CD14-positive monocyte (primary cell): ENCODE measurements at regions not wholly inside any gene's neighbourhood (a gene's known extent, or its start where the extent isn't known, plus 50 kb on each side); places are given as distances from the start of the nearest gene placed in this dataset.

ENCODE experiments used
- DNase-seq, 3 donors: peaks; one replicate each; pipeline ENCODE4 v3.0.0-alpha.2; 2011 to 2022
- H2AFZ ChIP-seq: 2 replicates; pipeline ENCODE4 v1.6.0; 2012; ENCODE audit warnings: mild to moderate bottlenecking, low read depth, low read length, inconsistent platforms; ENCODE audit not compliant: insufficient read depth, poor library complexity, severe bottlenecking
- H3K27ac ChIP-seq, 2 donors: 1 replicate in 1 of 2; 2 replicates in 1 of 2; pipeline ENCODE4 v1.5.1; 2012 to 2013; ENCODE audit warnings: low read length in 2 of 2, control low read depth in 1 of 2, inconsistent platforms in 1 of 2, low read depth in 1 of 2, mild to moderate bottlenecking in 1 of 2
- H3K27me3 ChIP-seq, 2 donors: one replicate each; pipeline versions ENCODE4 v1.6.0 to v1.6.1; 2011 to 2013; ENCODE audit warnings: low read length in 2 of 2; ENCODE audit not compliant: control insufficient read depth in 2 of 2, insufficient read depth in 2 of 2
- H3K36me3 ChIP-seq, 2 donors: replicated peaks in 1 of 2; 1 replicate in 1 of 2; 2 replicates in 1 of 2; pipeline versions ENCODE4 v1.5.1 to v1.6.1; 2012 to 2013; ENCODE audit warnings: low read length in 2 of 2, control low read depth in 1 of 2, inconsistent platforms in 1 of 2, mild to moderate bottlenecking in 1 of 2; ENCODE audit not compliant: insufficient read depth in 2 of 2, control insufficient read depth in 1 of 2
- H3K4me1 ChIP-seq, 2 donors: 1 replicate in 1 of 2; 2 replicates in 1 of 2; pipeline versions ENCODE4 v1.5.1 to v1.6.1; 2012 to 2013; ENCODE audit warnings: low read length in 2 of 2, control low read depth in 1 of 2, inconsistent platforms in 1 of 2, mild to moderate bottlenecking in 1 of 2, moderate library complexity in 1 of 2; ENCODE audit not compliant: insufficient read depth in 2 of 2, control insufficient read depth in 1 of 2
- H3K4me2 ChIP-seq: replicated peaks from 2 replicates; pipeline ENCODE3; 2012; ENCODE audit warnings: low read length, moderate library complexity, mild to moderate bottlenecking; ENCODE audit not compliant: poor library complexity, severe bottlenecking; ENCODE audit errors: extremely low read depth
- H3K4me3 ChIP-seq, 3 experiments: fragments of 200-600 bp in 1 of 3; sonication (generic) in 1 of 3; replicated peaks in 1 of 3; 1 replicate in 2 of 3; 2 replicates in 1 of 3; pipeline ENCODE4 v1.5.1; 2011 to 2013; ENCODE audit warnings: low read length in 3 of 3, mild to moderate bottlenecking in 3 of 3, control low read depth in 2 of 3, low read depth in 2 of 3, inconsistent platforms in 1 of 3, moderate library complexity in 1 of 3
- H3K79me2 ChIP-seq: 2 replicates; pipeline ENCODE4 v1.6.0; 2012; ENCODE audit warnings: mild to moderate bottlenecking, control low read depth, inconsistent platforms, low read length, moderate library complexity; ENCODE audit not compliant: insufficient read depth
- H3K9ac ChIP-seq: 2 replicates; pipeline ENCODE4 v1.6.0; 2017; ENCODE audit warnings: low read length, mild to moderate bottlenecking; ENCODE audit not compliant: insufficient read depth, poor library complexity, severe bottlenecking
- H3K9me3 ChIP-seq, 2 donors: replicated peaks in 1 of 2; 1 replicate in 1 of 2; 2 replicates in 1 of 2; pipeline versions ENCODE4 v1.5.1 to v1.6.1; 2012 to 2013; ENCODE audit warnings: low read length in 2 of 2, control low read depth in 1 of 2; ENCODE audit not compliant: control insufficient read depth in 1 of 2, insufficient read depth in 1 of 2
- H4K20me1 ChIP-seq: 2 replicates; pipeline ENCODE4 v1.6.0; 2012; ENCODE audit warnings: mild to moderate bottlenecking, low read length, control low read depth, moderate library complexity; ENCODE audit not compliant: insufficient read depth
- H3K27ac Mint-ChIP-seq, 7 donors: one replicate each; pipeline ENCODE4 v1.8.0; 2020; ENCODE audit warnings: mild to moderate bottlenecking in 7 of 7, mixed read lengths in 7 of 7, moderate library complexity in 6 of 7, inconsistent platforms in 2 of 7
- H3K27me3 Mint-ChIP-seq, 3 donors: one replicate each; pipeline ENCODE4 v1.8.0; 2021 to 2022; ENCODE audit warnings: low read depth in 3 of 3, mild to moderate bottlenecking in 3 of 3, mixed read lengths in 3 of 3, moderate library complexity in 3 of 3, inconsistent platforms in 1 of 3
- H3K36me3 Mint-ChIP-seq, 2 donors: one replicate each; pipeline ENCODE4 v1.8.0; 2020; ENCODE audit warnings: mixed read lengths in 2 of 2, inconsistent platforms in 1 of 2, mild to moderate bottlenecking in 1 of 2
- H3K4me1 Mint-ChIP-seq: one replicate; pipeline ENCODE4 v1.8.0; 2020; ENCODE audit warnings: mild to moderate bottlenecking, mixed read lengths
- H3K4me3 Mint-ChIP-seq, 2 donors: one replicate each; pipeline ENCODE4 v1.8.0; 2020; ENCODE audit warnings: mild to moderate bottlenecking in 2 of 2, mixed read lengths in 2 of 2, moderate library complexity in 1 of 2
- H3K9me3 Mint-ChIP-seq, 7 donors: one replicate each; pipeline ENCODE4 v1.8.0; 2020 to 2022; ENCODE audit warnings: mixed read lengths in 7 of 7, mild to moderate bottlenecking in 6 of 7, moderate library complexity in 6 of 7, inconsistent platforms in 2 of 7
- CTCF ChIP-seq: fragments of 200-600 bp; IDR thresholded peaks from one replicate; pipeline ENCODE4 v1.8.0; 2022; ENCODE audit warnings: antibody characterized with exemption, mild to moderate bottlenecking
- WGBS: methylation state at CpG from one replicate; pipeline ENCODE4 v1.1.5; 2013; ENCODE audit warnings: missing lambda C conversion rate; ENCODE audit not compliant: insufficient coverage; 5-methylcytosine and 5-hydroxymethylcytosine counted together
- intact Hi-C, 2 donors: fragments of 100-400 bp; cut with micrococcal nuclease; formaldehyde crosslinking; loops; one replicate each; pipeline versions ENCODE4 v1.15.0 to v1.15.1; 2023

- no peak overlapping the region for H2AFZ ChIP-seq
- H3K4me3 ChIP-seq = no peak overlapping the region
- no CpG with 5 or more reads among the region's 8 CpGs for WGBS
- Mint-ChIP-seq H3K27ac (peak overlapping the region; percentile 23 to 96 (median 90)), H3K36me3 (peaks cover 10 to 14% of the 10 kb centered on the region in 2 donors), H3K9me3 (peaks cover 0 to 5% (median 0%) of the 10 kb centered on the region in 7 donors), H3K4me3 (peak overlapping the region in 1 of 2 donors; percentile 11), H3K27me3 (peaks cover 8 to 21% (median 19%) of the 10 kb centered on the region in 3 donors), H3K4me1 (peaks cover 60% of the 10 kb centered on the region)
- H3K79me2 ChIP-seq = no peaks in the 10 kb centered on the region
- TF ChIP-seq CTCF = no peak
- peaks cover 52 to 55% of the 10 kb centered on the region in 2 donors for H3K4me1 ChIP-seq
- intact Hi-C loops = loop anchor here in 1 of 2 donors (10.0 kb wide), 1 partner anchor 738 kb away; no protein-coding TSS in a partner anchor
- H3K27ac ChIP-seq = no peak overlapping the region
- peaks cover 0 to 2% of the 10 kb centered on the region in 2 donors for H3K27me3 ChIP-seq
- H3K36me3 ChIP-seq = no peaks in the 10 kb centered on the region
- no peak overlapping the region for H3K4me2 ChIP-seq
- no peak for DNase-seq
- no peak overlapping the region for H3K9ac ChIP-seq
- no peaks in the 10 kb centered on the region for H4K20me1 ChIP-seq
- H3K9me3 ChIP-seq = no peaks in the 10 kb centered on the region
Observed at GRCh38 chr15:70503073-70503745, 260.1 kb downstream of the UACA start.

- WGBS = 100% methylated on average over 8 of the region's 10 CpGs
- H3K27ac ChIP-seq = no peak overlapping the region
- H3K9ac ChIP-seq = no peak overlapping the region
- peaks cover 45 to 50% of the 10 kb centered on the region in 2 donors for H3K4me1 ChIP-seq
- no peak overlapping the region for H3K4me3 ChIP-seq
- H3K27me3 ChIP-seq = peaks cover 0 to 2% of the 10 kb centered on the region in 2 donors
- Mint-ChIP-seq H3K27me3 (peaks cover 10 to 27% (median 20%) of the 10 kb centered on the region in 3 donors), H3K27ac (peak overlapping the region in 3 of 7 donors; percentile 24 to 96 (median 75)), H3K9me3 (peaks cover 0 to 5% (median 0%) of the 10 kb centered on the region in 7 donors), H3K36me3 (peaks cover 9 to 14% of the 10 kb centered on the region in 2 donors), H3K4me3 (no peak overlapping the region), H3K4me1 (peaks cover 58% of the 10 kb centered on the region)
- intact Hi-C loops = loop anchor here in 1 of 2 donors (10.0 kb wide), 1 partner anchor 738 kb away; no protein-coding TSS in a partner anchor
- no peaks in the 10 kb centered on the region for H3K36me3 ChIP-seq
- H2AFZ ChIP-seq = no peak overlapping the region
- DNase-seq = no peak
- no peak for TF ChIP-seq CTCF
- H3K9me3 ChIP-seq = no peaks in the 10 kb centered on the region
- no peaks in the 10 kb centered on the region for H4K20me1 ChIP-seq
- no peak overlapping the region for H3K4me2 ChIP-seq
- H3K79me2 ChIP-seq = no peaks in the 10 kb centered on the region
Observed at GRCh38 chr15:70502529-70502928, 260.8 kb downstream of the UACA start.
